Stimulated activated CD4-positive, alpha-beta T cell treated with anti-CD3 and anti-CD28 coated beads, Interleukin-2, amount 100 ng/mL, for 24 hours (primary cell): ENCODE measurements at regions not wholly inside any gene's neighbourhood (a gene's known extent, or its start where the extent isn't known, plus 50 kb on each side); places are given as distances from the start of the nearest gene placed in this dataset.
"Not testable (repeated sequence)": the region's sequence is repeated elsewhere in the genome, so short reads cannot be mapped to it uniquely, and the experiment has no call there.

Experiments
- DNase-seq, 2 donors: peaks; one replicate each; pipeline ENCODE4 v3.0.0-alpha.2; 2020

- DNase-seq, result no peak
Observed at GRCh38 chr3:176159796-176160195, 1037.5 kb downstream of the TBL1XR1 start.

DNA sequence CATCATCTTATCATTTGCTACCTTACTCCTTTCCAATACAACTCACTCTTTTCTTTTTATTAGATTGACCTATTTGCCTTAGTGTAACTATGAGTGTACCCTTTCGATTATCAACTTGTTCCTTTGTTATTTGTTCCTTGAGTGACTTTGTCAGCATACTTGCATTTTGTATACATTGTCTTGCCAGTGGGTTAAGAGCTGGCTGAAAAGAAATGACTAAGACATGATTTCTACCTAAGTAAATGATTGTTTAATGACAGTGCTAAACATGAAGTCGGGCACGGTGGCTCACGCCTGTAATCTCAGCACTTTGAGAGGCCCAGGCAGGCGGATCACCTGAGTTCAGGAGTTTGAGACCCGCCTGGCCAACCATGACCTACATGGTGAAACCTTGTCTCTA is 1042.3 kb downstream of the TBL1XR1 start:
- DNase-seq, result no peak

DNA sequence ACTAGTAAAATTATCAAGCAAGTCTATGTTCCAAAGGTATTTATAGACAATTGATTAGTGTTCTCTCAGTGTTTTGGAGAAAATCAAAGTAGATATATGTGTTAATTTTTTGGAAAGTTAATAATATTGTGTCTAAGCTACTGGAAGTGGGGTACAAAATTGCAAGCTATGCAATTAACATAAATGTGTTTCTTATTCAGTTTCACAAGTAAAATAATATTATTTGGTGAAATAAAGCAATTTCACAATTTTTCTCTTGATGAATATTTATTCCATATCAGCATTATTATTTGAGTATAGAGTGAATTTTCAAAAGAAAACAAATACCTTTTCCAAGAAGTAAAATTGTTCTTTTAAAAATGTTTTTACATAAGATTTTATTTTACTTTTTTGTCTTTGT is 1047.7 kb downstream of the TBL1XR1 start:
- no peak for DNase-seq

- DNase-seq, result no peak
Observed at GRCh38 chr3:176147251-176147650, 1050.0 kb downstream of the TBL1XR1 start.

DNA sequence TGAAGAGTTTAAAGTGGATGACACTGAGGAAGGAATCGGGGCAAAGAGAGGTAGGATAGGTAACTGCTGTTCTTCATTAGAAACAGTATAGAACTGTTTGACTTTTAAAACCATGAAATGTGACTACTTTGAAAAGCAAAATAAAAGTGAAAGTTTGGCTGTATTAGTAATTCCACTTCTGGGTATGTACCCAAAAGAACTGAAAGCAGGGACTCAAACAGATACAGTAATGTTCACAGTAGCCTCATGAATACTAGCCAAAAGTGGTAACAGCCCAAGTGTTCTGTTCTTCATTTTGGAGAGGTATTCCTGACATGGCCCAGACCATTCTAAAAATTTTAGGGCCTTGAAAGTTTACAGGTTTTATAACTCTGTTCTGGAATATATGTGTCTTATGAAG is 1055.4 kb downstream of the TBL1XR1 start:
- no peak for DNase-seq

DNA sequence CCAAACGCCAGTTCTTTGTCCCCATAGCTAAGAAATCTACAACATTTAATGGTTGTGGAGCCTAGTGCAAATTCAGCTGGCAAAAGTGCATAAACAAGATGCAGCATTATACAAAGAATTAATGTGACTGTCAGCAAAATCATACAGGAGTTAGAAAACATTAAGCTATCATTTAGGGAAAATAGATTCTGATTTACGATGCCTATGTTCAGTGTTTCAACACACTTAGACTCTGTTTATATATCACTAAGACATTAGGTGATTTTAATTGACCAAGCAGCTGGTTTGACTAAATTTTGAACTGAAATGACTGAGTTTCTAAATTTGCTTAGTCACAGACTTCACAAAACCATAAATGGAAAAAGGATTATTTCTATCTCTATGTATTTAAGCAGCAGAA is 1076.8 kb downstream of the TBL1XR1 start:
- DNase-seq, result no peak

- DNase-seq, result no peak
Observed at GRCh38 chr3:176119826-176120225, 1077.5 kb downstream of the TBL1XR1 start.

GRCh38 chr3:176106380-176106779 is 1090.9 kb downstream of the TBL1XR1 start:
- DNase-seq, result no peak

DNA sequence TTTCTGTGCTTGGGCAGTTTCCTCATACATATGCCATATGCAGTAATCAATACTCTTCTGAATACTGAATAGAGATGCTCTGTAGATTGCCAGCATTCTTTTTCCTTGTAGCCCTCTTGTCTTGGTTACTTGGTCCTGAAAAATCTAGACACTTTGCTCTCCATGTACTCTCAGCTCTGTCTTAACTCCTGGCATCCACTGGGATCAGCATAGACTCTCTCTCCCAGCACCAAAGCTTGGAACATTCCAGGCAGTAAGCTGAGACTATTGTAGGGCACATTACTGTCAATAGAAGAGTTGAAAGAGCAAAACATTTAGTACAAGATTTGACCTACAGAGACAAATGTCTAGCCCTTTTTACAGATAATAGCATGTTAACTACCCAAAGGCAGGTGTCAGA is 1100.3 kb downstream of the TBL1XR1 start:
- no peak for DNase-seq

GRCh38 chr3:176093892-176094291 is 1103.4 kb downstream of the TBL1XR1 start:
- not testable (repeated sequence) for DNase-seq

GRCh38 chr3:176090727-176091126 is 1106.6 kb downstream of the TBL1XR1 start:
- DNase-seq, result no peak

GRCh38 chr3:176088962-176089383 is 1108.3 kb downstream of the TBL1XR1 start:
- DNase-seq, result no peak

DNA sequence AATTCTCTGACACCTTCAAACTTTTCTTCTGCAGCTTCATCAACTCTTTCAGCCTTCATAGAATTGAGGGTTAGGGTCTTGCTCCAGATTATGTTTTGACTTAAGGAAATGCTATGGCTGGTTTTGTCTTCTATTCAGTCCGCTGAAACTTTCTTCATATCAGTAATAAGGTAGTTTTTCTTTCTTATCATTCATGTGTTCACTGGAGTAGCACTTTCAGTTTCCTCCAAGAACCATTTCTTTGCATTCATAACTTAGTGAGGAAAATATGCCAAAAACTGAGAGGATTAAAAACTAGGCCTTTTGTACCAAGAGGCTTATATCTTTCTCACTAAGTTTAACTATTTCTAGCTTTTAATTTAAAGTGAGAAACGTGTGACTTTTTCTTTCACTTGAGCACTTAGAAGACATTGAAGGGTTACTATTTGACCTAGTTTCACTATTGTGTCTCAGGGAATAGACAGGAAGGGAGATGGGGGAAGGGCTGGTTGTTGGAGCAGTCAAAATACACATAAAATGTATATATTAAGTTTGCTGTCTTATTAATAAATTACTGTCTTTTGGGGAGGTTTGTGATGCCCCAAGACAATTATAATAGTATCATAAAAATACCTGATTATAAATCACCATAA is 1110.1 kb downstream of the TBL1XR1 start:
- DNase-seq, result no peak

DNA sequence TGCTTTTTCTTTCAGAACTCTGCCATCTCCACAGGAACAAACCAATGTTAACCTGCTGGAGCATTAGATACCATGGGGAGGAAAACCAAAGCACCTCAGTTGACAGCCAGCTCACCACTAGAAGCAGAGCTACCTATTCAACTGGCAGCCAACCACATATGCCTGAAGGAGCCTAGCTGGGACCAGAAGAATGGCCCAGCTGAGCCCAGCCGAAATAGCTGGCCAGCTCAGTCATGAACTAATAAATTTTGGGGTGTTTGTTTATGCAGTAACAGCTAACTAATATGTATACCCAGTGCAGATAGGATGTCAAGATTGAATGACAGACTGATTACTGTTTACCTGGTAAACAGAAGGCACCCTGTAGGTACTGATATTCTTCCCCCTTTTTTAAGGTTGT is 1117.5 kb downstream of the TBL1XR1 start:
- DNase-seq, result no peak

DNA sequence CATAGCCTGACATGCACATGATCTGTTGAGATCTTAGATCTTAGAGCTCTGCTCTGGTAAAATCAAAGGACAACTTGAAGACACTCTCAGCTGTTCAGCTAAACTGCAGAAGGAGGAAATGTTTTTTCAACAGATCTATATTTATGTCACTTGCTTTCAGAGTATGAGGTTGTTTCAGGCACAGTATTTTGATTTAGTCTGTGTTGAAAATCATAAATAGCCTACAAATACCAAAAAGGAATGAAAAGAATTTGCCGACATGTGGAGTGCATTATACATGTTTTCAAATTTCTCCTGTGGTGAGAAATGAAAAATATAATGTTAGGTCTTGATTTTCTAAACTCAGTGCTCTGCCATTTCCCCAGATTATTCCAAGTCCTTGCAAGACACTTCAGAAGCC is 1118.4 kb downstream of the TBL1XR1 start:
- no peak for DNase-seq

- DNase-seq, result no peak
Observed at GRCh38 chr3:176075491-176075890, 1121.8 kb downstream of the TBL1XR1 start.

GRCh38 chr3:176075046-176075445 is 1122.2 kb downstream of the TBL1XR1 start:
- no peak for DNase-seq

GRCh38 chr3:176074096-176074495 is 1123.2 kb downstream of the TBL1XR1 start:
- no peak for DNase-seq

GRCh38 chr3:176071943-176072342 is 1125.3 kb downstream of the TBL1XR1 start:
- DNase-seq, result no peak

GRCh38 chr3:176068750-176069149 is 1128.5 kb downstream of the TBL1XR1 start:
- no peak for DNase-seq

DNA sequence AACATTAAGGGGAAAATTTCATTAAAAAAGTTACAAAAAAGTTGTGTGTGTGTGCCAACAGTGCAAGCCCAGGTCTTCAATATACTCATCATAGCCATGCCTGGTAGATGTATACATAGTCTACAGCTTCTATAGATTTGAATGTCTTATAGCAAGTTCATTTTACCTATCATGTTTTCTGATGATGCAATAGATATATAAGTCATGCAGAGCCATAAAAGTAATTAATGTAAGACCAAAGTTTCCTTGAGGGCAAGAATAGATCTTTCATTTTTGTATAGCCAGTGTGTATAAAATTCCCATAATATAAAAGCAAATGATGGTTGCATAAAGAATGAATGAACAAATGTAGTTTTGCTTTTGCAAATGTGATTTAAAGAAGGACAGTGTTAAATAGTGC is 1138.4 kb downstream of the TBL1XR1 start:
- DNase-seq, result no peak

DNA sequence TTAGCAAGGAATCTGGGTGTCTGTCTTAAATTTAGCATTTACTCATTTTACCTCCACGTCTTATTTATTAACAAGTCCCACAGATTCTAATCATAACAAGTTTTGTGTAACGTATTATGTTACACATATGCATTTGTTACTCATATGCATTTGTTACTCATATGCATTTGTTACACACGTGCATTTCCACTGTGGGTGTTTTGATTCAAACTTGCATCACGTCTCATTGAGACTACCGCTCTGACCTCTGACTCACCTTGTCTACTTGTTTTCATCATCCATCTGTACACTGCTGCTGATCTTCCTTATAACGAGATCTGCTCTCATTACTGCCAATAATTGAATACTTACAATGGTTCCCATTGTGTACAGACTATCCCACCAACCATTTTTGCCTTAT is 1141.4 kb downstream of the TBL1XR1 start:
- DNase-seq, result no peak

- no peak for DNase-seq
Observed at GRCh38 chr3:176051766-176052165, 1145.5 kb downstream of the TBL1XR1 start.

DNA sequence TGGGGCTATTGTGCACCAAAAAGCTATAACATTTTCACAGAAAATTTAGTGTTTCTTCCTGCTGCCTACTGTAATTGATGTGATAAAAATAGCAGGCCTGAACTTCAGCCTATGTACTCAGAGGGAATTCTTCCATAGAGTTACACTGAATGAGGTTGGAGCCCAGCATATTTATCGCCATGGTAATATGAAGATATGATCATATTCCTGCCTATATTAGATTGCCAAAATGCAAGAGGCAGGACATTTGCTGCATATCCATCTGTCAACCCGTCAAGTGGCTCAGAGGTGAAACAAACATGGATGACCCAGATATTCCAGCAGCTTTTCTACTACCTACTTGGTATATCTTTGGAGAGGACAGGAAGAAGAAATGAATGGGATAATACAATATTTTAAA is 1150.6 kb downstream of the TBL1XR1 start:
- DNase-seq, result no peak

- no peak for DNase-seq
Observed at GRCh38 chr3:176041812-176042211, 1155.5 kb downstream of the TBL1XR1 start.

GRCh38 chr3:176041185-176041584 is 1156.1 kb downstream of the TBL1XR1 start:
- no peak for DNase-seq
